Superior temporal gyrus (tissue), 1 donor: ENCODE measurements at regions not wholly inside any gene's neighbourhood (a gene's known extent, or its start where the extent isn't known, plus 50 kb on each side); places are given as distances from the start of the nearest gene placed in this dataset.

Experiments
- DNase-seq: peaks from one replicate; pipeline ENCODE4 v3.0.0-alpha.2; 2016; ENCODE audit errors: extremely low spot score

DNA sequence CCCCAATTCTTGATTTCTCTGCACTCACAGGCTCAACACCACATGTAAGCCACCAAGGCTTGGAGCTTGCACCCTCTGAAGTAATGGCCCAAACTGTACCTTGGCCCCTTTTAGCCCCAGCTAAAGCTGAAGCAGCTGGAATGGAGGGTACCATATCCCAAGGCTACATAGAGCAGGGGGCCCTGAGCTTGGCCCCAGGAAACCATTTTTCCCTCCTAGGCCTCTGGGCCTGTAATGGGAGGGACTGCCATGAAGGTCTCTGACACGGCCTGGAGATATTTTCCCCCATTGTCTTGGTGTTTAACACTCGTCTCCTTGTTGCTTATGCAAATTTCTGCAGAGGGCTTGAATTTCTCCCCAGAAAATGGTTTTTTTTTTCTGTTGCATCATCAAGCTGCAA lies 69.7 kb downstream of the SKA1 start:
- DNase-seq = no peak

DNA sequence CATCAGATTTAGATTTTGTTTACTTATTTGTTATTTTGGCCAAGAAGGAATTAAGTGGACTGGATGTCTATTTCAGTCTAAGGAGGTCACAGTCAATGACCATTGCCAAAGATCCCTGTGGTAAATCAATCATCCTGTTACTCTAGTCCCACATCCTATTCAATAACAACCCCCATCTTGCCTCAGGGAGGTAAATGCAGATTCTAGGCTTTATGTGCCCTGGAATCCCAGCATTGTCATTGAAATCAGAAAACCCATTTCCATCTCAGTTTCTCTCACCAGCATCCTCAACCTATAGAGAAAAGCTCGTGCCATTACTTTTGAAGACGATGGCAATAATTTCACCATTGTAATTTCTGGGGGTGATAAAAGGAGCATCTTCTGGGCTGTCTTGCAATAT lies 71.8 kb downstream of the SKA1 start:
- DNase-seq = no peak

GRCh38 chr18:50447102-50447741 lies 72.4 kb downstream of the SKA1 start:
- no peak for DNase-seq

DNA sequence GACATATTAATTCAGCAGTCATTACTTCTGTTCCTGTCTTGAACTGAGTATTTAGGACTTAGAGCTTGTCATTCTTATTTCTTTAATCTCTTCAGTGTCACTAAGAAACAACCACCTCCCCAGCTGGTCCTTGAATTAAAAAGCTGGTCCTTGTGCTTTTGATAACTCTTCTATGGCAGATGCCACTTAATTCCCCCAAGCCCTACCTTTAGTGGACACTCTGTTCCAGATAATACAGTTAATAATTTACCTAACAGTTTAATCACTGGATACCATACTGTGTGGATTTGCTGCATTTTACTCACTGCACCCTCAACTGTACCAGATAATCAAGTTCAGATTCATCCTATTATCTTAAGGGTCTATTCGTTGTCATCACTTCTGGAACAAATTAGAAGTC lies 73.1 kb downstream of the SKA1 start:
- no peak for DNase-seq

- DNase-seq = no peak
These were observed 76.4 kb downstream of the SKA1 start for GRCh38 chr18:50451100-50451842.

DNA sequence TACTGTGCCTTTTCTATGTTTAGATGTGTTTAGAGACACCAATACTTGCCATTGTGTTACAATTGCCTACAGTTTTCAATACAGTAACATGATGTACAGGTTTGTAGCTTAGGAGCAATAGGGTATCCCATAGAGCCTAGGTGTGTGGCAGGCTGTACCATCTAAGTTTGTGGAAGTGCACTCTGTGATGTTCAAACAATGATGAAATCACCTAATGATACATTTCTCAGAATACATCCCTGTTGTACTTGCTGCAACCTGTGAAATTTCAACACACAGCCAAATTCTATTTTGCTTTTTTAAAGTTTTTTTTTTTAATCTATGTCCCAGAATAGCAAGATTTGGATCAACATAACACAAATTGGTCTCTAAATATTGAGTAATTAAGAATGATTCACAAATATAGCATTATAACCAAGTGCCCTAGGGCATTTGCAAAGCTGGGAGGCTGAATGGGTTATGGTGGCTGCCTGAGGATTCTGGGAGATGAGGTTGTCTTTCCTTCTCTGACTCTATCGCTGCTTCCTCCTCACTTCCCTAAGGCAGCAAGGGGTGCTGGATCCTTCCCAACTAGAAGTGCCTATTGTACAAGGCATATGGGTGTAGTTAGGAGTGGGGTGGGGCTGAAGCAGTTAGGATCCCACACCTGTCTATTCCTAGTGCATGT lies 78.3 kb downstream of the SKA1 start:
- no peak for DNase-seq

- DNase-seq = no peak
These were observed 78.9 kb downstream of the SKA1 start for GRCh38 chr18:50453732-50454131.

DNA sequence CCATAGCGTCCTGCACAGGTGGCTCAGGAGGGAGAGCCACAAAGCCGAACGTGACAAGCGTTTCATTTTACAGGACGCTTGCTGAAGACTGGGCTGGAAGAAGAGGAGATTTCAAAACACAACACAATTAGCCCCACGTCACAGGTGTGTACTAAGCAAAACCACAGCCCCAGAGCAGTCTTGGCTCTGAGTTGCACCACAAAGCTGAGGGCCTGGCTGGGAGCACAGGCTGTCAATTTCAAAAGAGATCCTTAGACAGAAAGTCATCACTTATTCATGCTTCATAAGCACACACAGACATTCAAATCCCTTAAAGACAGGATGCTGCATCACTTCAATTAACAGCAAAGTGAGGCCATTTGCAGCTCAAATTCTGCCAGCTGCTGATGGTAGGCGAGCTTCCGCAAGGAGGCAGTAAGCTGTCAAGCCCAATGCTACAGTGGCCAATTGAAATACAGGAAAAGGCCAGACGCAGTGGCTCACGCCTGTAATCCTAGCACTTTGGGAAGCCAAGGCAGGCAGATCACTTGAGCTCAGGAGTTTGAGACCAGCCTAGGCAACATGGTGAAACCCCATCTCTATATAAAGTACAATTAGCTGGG lies 79.6 kb downstream of the SKA1 start:
- no peak for DNase-seq

DNA sequence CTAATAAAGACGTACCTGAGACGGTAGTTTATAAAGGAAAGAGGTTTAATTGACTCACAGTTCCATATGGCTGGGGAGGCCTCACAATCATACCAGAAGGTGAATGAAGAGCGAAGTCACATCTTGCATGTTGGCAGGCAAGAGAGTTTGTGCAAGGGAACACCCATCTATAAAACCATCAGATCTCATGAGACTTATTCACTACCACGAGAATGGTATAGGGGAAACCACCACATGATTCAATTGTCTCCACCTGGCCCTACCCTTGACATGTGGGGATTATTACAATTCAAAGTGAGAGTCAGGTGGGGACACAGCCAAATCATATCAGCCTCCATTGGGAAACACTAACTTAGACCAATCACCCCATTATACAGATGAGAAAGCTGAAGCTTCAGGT lies 81.4 kb downstream of the SKA1 start:
- no peak for DNase-seq

GRCh38 chr18:50457639-50458038 lies 82.8 kb downstream of the SKA1 start:
- no peak for DNase-seq

DNA sequence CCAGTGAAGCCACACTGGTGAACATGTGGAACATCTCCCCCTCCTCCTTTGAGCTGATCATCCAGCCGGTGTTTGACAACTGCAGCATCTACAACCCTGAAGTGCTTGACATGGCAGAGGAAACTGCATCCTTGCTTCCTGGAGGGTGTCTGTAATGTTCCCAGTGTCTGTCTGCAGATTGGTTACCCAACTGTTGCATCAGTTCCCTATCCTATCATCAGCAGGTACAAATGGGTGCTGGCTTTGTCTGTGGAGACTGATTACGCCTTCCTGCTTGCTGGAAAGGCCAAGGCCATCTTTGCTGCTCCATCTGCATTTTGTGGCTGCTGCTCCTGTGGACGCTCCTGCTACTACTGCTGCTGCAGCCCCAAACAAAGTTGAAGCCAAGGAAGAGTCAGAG lies 83.5 kb downstream of the SKA1 start:
- DNase-seq = no peak

DNA sequence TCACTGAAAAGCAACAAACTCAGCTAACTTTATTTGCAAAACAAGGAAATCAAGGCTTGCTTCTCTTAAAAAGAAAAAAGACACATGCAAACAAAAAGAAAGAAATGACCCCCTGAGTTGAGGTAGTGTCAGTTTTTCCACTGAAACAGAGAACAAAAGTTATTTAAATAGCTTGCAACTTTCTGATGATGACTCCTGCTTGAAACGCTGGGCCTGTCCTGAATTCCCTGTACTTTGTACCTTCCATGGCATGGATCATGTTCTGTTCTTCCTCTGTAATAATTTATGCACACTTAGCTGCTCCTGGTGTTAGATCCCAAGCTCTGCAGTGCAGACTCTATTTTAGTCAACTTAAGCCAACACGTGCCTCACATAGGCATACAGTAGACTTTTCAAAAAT lies 84.0 kb downstream of the SKA1 start:
- no peak for DNase-seq

GRCh38 chr18:50460062-50460461 lies 85.2 kb downstream of the SKA1 start:
- DNase-seq = no peak

DNA sequence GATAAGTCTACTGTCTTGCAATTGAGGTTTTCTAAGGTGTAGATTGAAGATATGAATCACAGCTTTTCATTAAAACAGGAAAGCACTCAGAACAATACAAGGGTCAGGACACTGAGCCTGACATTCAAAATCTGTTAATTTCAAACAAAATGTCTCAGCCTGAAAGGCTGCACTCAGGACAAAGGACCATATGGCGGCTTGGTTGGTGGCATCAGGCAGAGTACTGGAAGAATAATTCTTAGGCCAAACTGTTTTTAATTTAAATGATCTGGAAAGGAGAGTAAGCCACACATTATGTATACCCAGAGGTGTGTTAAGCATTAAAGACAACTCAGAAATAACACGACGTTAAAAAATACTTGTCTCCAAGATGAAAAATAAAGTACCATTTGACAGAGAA lies 85.9 kb downstream of the SKA1 start:
- no peak for DNase-seq

GRCh38 chr18:50461251-50461650 lies 86.4 kb downstream of the SKA1 start:
- no peak for DNase-seq

GRCh38 chr18:50465211-50466153 lies 90.6 kb downstream of the SKA1 start:
- DNase-seq = no peak

DNA sequence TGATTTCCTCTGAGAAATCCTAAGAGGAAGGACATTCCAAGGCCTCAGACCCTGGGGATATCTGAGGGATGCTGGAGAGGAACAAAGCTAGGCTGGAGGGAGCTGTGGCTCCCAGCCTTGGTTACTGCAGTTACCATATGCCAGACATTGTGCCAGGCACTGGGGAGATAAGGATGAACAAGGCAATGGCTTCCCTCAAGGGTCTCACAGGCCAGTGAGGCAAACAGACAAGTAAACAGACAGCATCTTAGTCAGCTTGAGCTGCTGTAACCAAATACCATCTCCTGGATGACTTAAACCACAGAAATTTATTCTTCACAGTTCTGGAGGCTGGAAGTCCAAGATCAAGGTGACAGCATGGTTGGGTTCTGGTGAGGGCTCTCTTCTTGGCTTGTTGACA lies 91.8 kb downstream of the SKA1 start:
- DNase-seq = no peak

DNA sequence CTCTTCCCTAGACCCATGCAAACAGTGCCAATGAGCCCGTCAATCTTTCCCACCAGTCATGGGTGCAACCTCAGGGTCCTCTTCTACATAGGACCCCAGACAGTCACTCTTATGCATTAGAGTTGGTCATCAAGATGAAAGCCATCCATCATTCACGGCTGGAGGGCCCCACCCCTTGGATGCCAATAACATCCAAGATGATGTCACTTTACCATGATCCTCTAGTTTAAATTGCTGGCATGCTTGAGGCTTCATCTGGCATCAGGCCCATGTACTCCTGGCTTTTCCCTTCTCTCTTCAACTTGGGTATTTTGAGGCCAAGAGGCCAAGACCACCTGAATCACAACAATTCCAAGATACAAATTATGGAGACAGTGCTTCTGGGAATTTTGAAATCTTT lies 91.1 kb upstream of the MAPK4 start:
- DNase-seq = no peak

GRCh38 chr18:50469380-50469781 lies 90.5 kb upstream of the MAPK4 start:
- DNase-seq = no peak

- no peak for DNase-seq
These were observed 86.9 kb upstream of the MAPK4 start for GRCh38 chr18:50472941-50473340.

GRCh38 chr18:50473881-50474280 lies 86.0 kb upstream of the MAPK4 start:
- no peak for DNase-seq
